Neural progenitor cell (in vitro differentiated cells): ENCODE measurements at regions not wholly inside any gene's neighbourhood (a gene's known extent, or its start where the extent isn't known, plus 50 kb on each side); places are given as distances from the start of the nearest gene placed in this dataset.

Experiments
- DNase-seq: peaks from one replicate; pipeline ENCODE4 v3.0.0-alpha.2; 2016; ENCODE audit warnings: low spot score
- H2AFZ ChIP-seq: fragments of 200-600 bp; sonication (generic); replicated peaks from 2 replicates; pipeline ENCODE4 v1.6.1; 2016; ENCODE audit warnings: antibody characterized with exemption
- H3F3A ChIP-seq: fragments of 200-600 bp; sonication (generic); 2 replicates; pipeline ENCODE4 v1.6.1; 2016; ENCODE audit warnings: antibody characterized with exemption, low read depth
- H3K27ac ChIP-seq: fragments of 200-600 bp; sonication (generic); 2 replicates; pipeline ENCODE4 v1.5.1; 2016; ENCODE audit warnings: mild to moderate bottlenecking
- H3K27me3 ChIP-seq: fragments of 200-600 bp; sonication (generic); 2 replicates; pipeline ENCODE4 v1.6.1; 2016; ENCODE audit warnings: mild to moderate bottlenecking, moderate library complexity
- H3K36me3 ChIP-seq: fragments of 200-600 bp; sonication (generic); 2 replicates; pipeline ENCODE4 v1.5.1; 2016
- H3K4me1 ChIP-seq: fragments of 200-600 bp; sonication (generic); 2 replicates; pipeline ENCODE4 v1.6.1; 2016; ENCODE audit warnings: mixed run types
- H3K4me2 ChIP-seq: fragments of 200-600 bp; sonication (generic); 2 replicates; pipeline ENCODE4 v1.6.1; 2016
- H3K4me3 ChIP-seq: fragments of 200-600 bp; sonication (generic); 2 replicates; pipeline ENCODE4 v1.5.1; 2016
- H3K79me2 ChIP-seq: fragments of 200-600 bp; sonication (generic); 2 replicates; pipeline ENCODE4 v1.6.1; 2016; ENCODE audit warnings: low read depth
- H3K9ac ChIP-seq: fragments of 200-600 bp; sonication (generic); 2 replicates; pipeline ENCODE4 v1.6.1; 2016
- H3K9me3 ChIP-seq: fragments of 200-600 bp; sonication (generic); 2 replicates; pipeline ENCODE4 v1.5.1; 2016; ENCODE audit warnings: low read depth
- H4K20me1 ChIP-seq: fragments of 200-600 bp; sonication (generic); 2 replicates; pipeline ENCODE4 v1.6.1; 2016; ENCODE audit warnings: low read depth
- H3K27ac Mint-ChIP-seq: 3 replicates; pipeline ENCODE4 v1.8.0; 2021; ENCODE audit warnings: mixed read lengths
- H3K27me3 Mint-ChIP-seq: 2 replicates; pipeline ENCODE4 v1.8.0; 2022; ENCODE audit warnings: low read depth, mild to moderate bottlenecking, inconsistent platforms, moderate library complexity, mixed read lengths; ENCODE audit not compliant: insufficient read depth
- H3K36me3 Mint-ChIP-seq: 3 replicates; pipeline ENCODE4 v1.8.0; 2021; ENCODE audit warnings: mixed read lengths
- H3K4me1 Mint-ChIP-seq: 3 replicates; pipeline ENCODE4 v1.8.0; 2021; ENCODE audit warnings: mixed read lengths
- H3K4me3 Mint-ChIP-seq: 3 replicates; pipeline ENCODE4 v1.8.0; 2021; ENCODE audit warnings: mild to moderate bottlenecking, moderate library complexity, mixed read lengths
- H3K9me3 Mint-ChIP-seq: 3 replicates; pipeline ENCODE4 v1.8.0; 2020; ENCODE audit warnings: mixed read lengths
- EZH2 ChIP-seq: fragments of 200-600 bp; sonication (generic); IDR thresholded peaks from 2 replicates; pipeline ENCODE4 v1.6.1; 2017; ENCODE audit warnings: antibody characterized with exemption, mild to moderate bottlenecking, moderate library complexity
- EZH2phosphoT487 ChIP-seq: fragments of 200-600 bp; sonication (generic); IDR thresholded peaks from 2 replicates; pipeline ENCODE4 v1.6.1; 2017; ENCODE audit warnings: antibody characterized with exemption
- TF ChIP-seq, protein P1 (sequence below): fragments of 200-600 bp; sonication (generic); IDR thresholded peaks from 2 replicates; pipeline ENCODE4 v1.5.1; 2017; ENCODE audit warnings: antibody characterized with exemption, mild to moderate bottlenecking

DNA sequence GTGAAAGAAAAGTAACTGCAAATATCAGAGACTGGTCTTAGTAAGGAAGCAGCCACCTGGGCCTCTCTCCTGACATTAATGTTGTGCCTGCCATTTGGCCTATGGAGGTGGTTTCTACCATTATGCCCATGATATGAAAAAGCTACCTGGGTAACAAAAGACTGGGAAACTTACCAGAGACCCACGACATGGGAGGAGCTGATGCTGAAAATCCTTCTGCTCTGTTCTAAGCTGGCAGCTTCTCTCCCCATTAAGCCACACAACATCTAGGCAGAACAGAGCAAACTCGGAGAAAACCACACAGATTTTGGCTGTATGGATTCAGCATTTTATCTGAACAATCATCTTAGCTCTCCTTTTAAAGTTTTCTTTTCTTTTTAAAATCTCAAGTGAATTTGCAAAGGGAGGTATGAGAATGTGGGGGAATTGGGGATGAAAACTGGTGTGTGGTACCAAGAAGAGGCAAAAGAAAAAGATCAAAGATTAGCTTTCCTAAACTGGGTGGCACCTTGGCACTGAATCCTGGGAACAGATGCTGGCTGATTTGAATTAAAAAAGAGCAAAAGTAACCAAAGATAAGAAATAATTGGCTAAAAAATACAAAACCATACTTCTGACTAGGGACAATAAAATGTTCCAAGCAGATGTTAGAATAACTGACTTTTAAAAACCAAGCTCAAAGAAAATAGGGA, 128.6 kb upstream of the ANKRD1 start:
- H3K9me3 Mint-ChIP-seq, result peaks cover 5% of the 10 kb centered on the region
- H3K4me2 ChIP-seq, result peak overlapping the region; percentile 21
- H2AFZ ChIP-seq, result no peak overlapping the region
- TF ChIP-seq EZH2, result no peak
- TF ChIP-seq, protein P1, sequence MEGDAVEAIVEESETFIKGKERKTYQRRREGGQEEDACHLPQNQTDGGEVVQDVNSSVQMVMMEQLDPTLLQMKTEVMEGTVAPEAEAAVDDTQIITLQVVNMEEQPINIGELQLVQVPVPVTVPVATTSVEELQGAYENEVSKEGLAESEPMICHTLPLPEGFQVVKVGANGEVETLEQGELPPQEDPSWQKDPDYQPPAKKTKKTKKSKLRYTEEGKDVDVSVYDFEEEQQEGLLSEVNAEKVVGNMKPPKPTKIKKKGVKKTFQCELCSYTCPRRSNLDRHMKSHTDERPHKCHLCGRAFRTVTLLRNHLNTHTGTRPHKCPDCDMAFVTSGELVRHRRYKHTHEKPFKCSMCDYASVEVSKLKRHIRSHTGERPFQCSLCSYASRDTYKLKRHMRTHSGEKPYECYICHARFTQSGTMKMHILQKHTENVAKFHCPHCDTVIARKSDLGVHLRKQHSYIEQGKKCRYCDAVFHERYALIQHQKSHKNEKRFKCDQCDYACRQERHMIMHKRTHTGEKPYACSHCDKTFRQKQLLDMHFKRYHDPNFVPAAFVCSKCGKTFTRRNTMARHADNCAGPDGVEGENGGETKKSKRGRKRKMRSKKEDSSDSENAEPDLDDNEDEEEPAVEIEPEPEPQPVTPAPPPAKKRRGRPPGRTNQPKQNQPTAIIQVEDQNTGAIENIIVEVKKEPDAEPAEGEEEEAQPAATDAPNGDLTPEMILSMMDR, result no peak
- no peak for TF ChIP-seq EZH2phosphoT487
- H3K4me3 ChIP-seq, result no peak overlapping the region
- H3K36me3 ChIP-seq, result no peaks in the 10 kb centered on the region
- peaks cover 52% of the 10 kb centered on the region for H3K4me1 Mint-ChIP-seq
- H3K27ac Mint-ChIP-seq, result peak overlapping the region; percentile 96
- H3K27me3 Mint-ChIP-seq, result no peaks in the 10 kb centered on the region
- H3K9me3 ChIP-seq, result no peaks in the 10 kb centered on the region
- no peak overlapping the region for H3K27ac ChIP-seq
- H3K36me3 Mint-ChIP-seq, result peaks cover 4% of the 10 kb centered on the region
- H3K27me3 ChIP-seq, result no peaks in the 10 kb centered on the region
- peak overlapping the region; percentile 52 for H3K4me3 Mint-ChIP-seq
- no peak overlapping the region for H3K9ac ChIP-seq
- peaks cover 9% of the 10 kb centered on the region for H3F3A ChIP-seq
- H3K79me2 ChIP-seq, result no peaks in the 10 kb centered on the region
- DNase-seq, result no peak
- peaks cover 26% of the 10 kb centered on the region for H3K4me1 ChIP-seq
- H4K20me1 ChIP-seq, result no peaks in the 10 kb centered on the region

DNA sequence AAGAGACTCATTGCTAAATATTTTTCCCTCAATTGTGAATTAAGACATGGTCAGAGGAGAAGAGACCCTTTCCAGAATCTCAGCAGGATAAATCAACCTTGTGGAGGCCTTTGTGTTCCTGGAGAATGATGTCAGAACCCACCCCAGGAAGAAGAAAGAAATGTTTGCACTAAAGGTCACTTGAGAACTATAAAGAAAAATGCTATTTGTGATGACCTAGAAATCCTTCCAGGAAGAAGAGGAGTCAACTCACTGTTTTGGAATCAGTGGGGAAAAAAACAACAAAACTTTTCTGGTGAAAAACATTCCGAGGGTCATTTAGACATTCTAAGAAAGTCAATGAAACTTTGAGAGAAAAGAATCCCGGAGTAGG, 129.1 kb upstream of the ANKRD1 start:
- peaks cover 31% of the 10 kb centered on the region for H3K4me1 ChIP-seq
- TF ChIP-seq, protein P1, result no peak
- TF ChIP-seq EZH2 (no peak), EZH2phosphoT487 (no peak)
- no peaks in the 10 kb centered on the region for H4K20me1 ChIP-seq
- H3K4me3 ChIP-seq, result no peak overlapping the region
- H2AFZ ChIP-seq, result no peak overlapping the region
- H3K9ac ChIP-seq, result no peak overlapping the region
- no peaks in the 10 kb centered on the region for H3K27me3 Mint-ChIP-seq
- H3K36me3 Mint-ChIP-seq, result peaks cover 4% of the 10 kb centered on the region
- peak overlapping the region; percentile 52 for H3K4me3 Mint-ChIP-seq
- H3K27ac ChIP-seq, result no peak overlapping the region
- H3K4me2 ChIP-seq, result peak overlapping the region; percentile 21
- no peaks in the 10 kb centered on the region for H3K27me3 ChIP-seq
- no peaks in the 10 kb centered on the region for H3K79me2 ChIP-seq
- no peak for DNase-seq
- peaks cover 5% of the 10 kb centered on the region for H3K9me3 Mint-ChIP-seq
- H3K27ac Mint-ChIP-seq, result peak overlapping the region; percentile 96
- H3K36me3 ChIP-seq, result no peaks in the 10 kb centered on the region
- peaks cover 57% of the 10 kb centered on the region for H3K4me1 Mint-ChIP-seq
- no peaks in the 10 kb centered on the region for H3K9me3 ChIP-seq
- H3F3A ChIP-seq, result peaks cover 9% of the 10 kb centered on the region

DNA sequence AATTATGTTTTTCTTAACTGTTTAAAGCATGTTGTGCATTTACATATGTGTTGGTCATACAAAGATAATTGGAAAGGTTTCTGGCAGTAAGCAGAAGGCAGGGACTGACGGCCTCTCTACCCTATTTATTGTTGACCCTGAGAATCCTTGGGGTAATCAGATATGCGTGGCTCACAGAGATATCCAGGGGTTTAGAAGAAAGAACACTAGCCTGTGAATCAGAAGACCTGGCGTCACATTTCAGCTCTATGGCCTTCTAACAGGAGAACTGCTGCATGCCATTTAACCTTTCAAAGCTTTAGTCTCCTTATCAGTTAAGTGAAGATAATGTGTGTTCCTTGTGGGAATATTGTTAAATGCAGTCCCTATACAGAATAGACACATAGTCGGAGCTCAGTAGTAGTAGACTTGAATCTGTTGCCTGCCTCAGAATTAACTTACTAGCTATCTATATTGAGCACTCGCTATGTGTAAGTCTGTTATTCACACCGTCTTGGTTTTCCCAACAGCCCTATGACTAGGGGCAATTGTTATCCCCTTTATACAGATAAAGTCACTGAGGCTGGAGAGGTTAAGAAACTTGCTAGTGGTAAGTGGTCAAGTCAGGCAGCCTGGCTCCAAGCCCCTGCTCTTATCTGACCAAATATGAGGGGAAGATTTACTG, 129.6 kb upstream of the ANKRD1 start:
- Histone ChIP-seq H3K4me2 (peak overlapping the region; percentile 21), H4K20me1 (no peaks in the 10 kb centered on the region), H3K36me3 (no peaks in the 10 kb centered on the region), H3K4me3 (no peak overlapping the region), H2AFZ (no peak overlapping the region), H3K9ac (no peak overlapping the region), H3K27me3 (no peaks in the 10 kb centered on the region), H3K79me2 (no peaks in the 10 kb centered on the region), H3K27ac (no peak overlapping the region), H3K4me1 (peaks cover 32% of the 10 kb centered on the region), H3K9me3 (no peaks in the 10 kb centered on the region), H3F3A (peaks cover 9% of the 10 kb centered on the region)
- peak; percentile 30 for DNase-seq
- no peak overlapping the region for H3K4me3 Mint-ChIP-seq
- peak overlapping the region; percentile 96 for H3K27ac Mint-ChIP-seq
- H3K36me3 Mint-ChIP-seq, result peaks cover 4% of the 10 kb centered on the region
- H3K9me3 Mint-ChIP-seq, result peaks cover 5% of the 10 kb centered on the region
- no peaks in the 10 kb centered on the region for H3K27me3 Mint-ChIP-seq
- TF ChIP-seq EZH2phosphoT487 (no peak), EZH2 (no peak)
- TF ChIP-seq, protein P1, result no peak
- H3K4me1 Mint-ChIP-seq, result peaks cover 57% of the 10 kb centered on the region
